CD4-positive, alpha-beta T cell (primary cell): ENCODE measurements at regions not wholly inside any gene's neighbourhood (a gene's known extent, or its start where the extent isn't known, plus 50 kb on each side); places are given as distances from the start of the nearest gene placed in this dataset.
"Not testable (repeated sequence)": the region's sequence is repeated elsewhere in the genome, so short reads cannot be mapped to it uniquely, and the experiment has no call there.

Source experiments
- ATAC-seq: fragments of 200-7000 bp; cut with Tn5 transposase; one replicate; pipeline ENCODE4 v1.10.0; 2022; ENCODE audit warnings: mild to moderate bottlenecking; ENCODE audit not compliant: poor library complexity
- CTCF ChIA-PET: fragments of 350-600 bp; sonication (Branson Sonifier 250); formaldehyde crosslinking; loops from one replicate; lab custom pipeline; 2021; ENCODE audit warnings: antibody characterized with exemption, inconsistent platforms; lab: Charles Lee
- POLR2A ChIA-PET: fragments of 350-600 bp; sonication (Branson Sonifier 250); formaldehyde crosslinking; loops from one replicate; lab custom pipeline; 2021; ENCODE audit warnings: antibody characterized with exemption, inconsistent platforms; lab: Charles Lee
- DNase-seq, 14 experiments: peaks; one replicate each; pipeline ENCODE4 v3.0.0-alpha.2; 2013 to 2020; ENCODE audit warnings: mixed read lengths in 2 of 14
- H3K27ac ChIP-seq, 2 donors: one replicate each; pipeline versions ENCODE4 v1.5.1 to v1.7.0; 2013; ENCODE audit warnings: low read length in 2 of 2, low read depth in 1 of 2, mild to moderate bottlenecking in 1 of 2
- H3K27me3 ChIP-seq, 2 experiments: 1 replicate in 1 of 2; 2 replicates in 1 of 2; pipeline versions ENCODE4 v1.6.1 to v1.7.0; 2013; ENCODE audit warnings: low read length in 2 of 2, control low read depth in 1 of 2, mild to moderate bottlenecking in 1 of 2, moderate library complexity in 1 of 2; ENCODE audit not compliant: insufficient read depth in 2 of 2, control insufficient read depth in 1 of 2
- H3K36me3 ChIP-seq: one replicate; pipeline ENCODE4 v1.6.1; 2013; ENCODE audit warnings: low read length, control low read depth; ENCODE audit not compliant: insufficient read depth
- H3K4me1 ChIP-seq: one replicate; pipeline ENCODE4 v1.6.1; 2013; ENCODE audit warnings: low read length, control low read depth; ENCODE audit not compliant: insufficient read depth
- H3K4me3 ChIP-seq: one replicate; pipeline ENCODE4 v1.5.1; 2013; ENCODE audit warnings: mild to moderate bottlenecking, low read length, moderate library complexity
- H3K9me3 ChIP-seq, 2 experiments: 1 replicate in 1 of 2; 2 replicates in 1 of 2; pipeline versions ENCODE4 v1.6.1 to v1.7.0; 2013; ENCODE audit warnings: low read length in 2 of 2, mild to moderate bottlenecking in 2 of 2, control low read depth in 1 of 2, moderate library complexity in 1 of 2; ENCODE audit not compliant: control insufficient read depth in 1 of 2, insufficient read depth in 1 of 2
- H3K27ac Mint-ChIP-seq: one replicate; pipeline ENCODE4 v1.8.0; 2020; ENCODE audit warnings: mixed read lengths
- H3K27me3 Mint-ChIP-seq: one replicate; pipeline ENCODE4 v1.8.0; 2021; ENCODE audit warnings: mixed read lengths
- H3K36me3 Mint-ChIP-seq: one replicate; pipeline ENCODE4 v1.8.0; 2021; ENCODE audit warnings: low read depth, mixed read lengths
- H3K4me1 Mint-ChIP-seq: one replicate; pipeline ENCODE4 v1.8.0; 2021; ENCODE audit warnings: low read depth, mixed read lengths
- H3K4me3 Mint-ChIP-seq: one replicate; pipeline ENCODE4 v1.8.0; 2020; ENCODE audit warnings: mild to moderate bottlenecking, mixed read lengths
- H3K9me3 Mint-ChIP-seq: one replicate; pipeline ENCODE4 v1.8.0; 2020; ENCODE audit warnings: mixed read lengths
- CTCF ChIP-seq: fragments of 200-600 bp; IDR thresholded peaks from one replicate; pipeline ENCODE4 v1.8.0; 2022; ENCODE audit warnings: antibody characterized with exemption, mild to moderate bottlenecking
- intact Hi-C, 2 experiments: fragments of 100-400 bp; cut with DNase I in 1 of 2; cut with micrococcal nuclease in 1 of 2; formaldehyde crosslinking; loops; one replicate each; pipeline versions ENCODE4 v1.15.1 to v1.9.0; 2023 to 2025; cut with DNase I, micrococcal nuclease

DNA sequence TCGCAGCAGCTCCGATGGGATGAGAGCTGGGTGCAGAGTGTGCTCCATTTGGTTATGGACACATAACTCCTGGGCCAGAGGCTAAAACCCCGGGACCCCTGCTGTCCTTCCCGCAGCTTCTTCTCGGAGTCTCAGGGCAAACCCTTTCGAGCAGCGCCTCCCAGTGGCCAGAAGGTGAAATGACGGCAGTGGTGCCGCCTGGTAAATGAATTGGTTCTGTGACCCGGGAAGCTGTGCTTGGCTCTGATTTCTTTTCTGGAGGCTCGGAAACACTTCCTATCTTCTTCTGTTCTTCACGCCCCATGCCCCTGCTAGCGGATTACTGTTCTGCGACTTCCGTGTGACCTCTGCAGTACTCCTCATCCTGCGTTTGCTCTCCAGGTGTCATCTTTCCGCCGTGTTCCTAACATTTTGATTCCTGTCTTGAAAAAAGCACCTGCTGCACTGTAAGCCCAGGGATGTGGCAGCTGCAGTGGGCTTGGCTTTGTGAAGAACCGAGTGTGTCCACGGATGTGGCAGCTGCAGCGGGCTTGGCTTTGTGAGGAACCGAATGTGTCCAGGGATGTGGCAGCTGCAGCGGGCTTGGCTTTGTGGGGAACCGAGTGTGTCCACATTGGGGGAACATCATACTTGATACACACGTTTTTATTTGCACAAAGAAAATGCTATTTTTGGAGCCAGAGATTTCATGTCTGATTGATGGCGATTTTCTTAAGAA is 118.0 kb upstream of the ALDH3B2 start:
- H3K27ac ChIP-seq, H3K4me3 Mint-ChIP-seq, H3K9me3 ChIP-seq, intact Hi-C loops, H3K27ac Mint-ChIP-seq, POLR2A ChIA-PET, ATAC-seq, H3K9me3 Mint-ChIP-seq, H3K27me3 Mint-ChIP-seq, H3K4me1 ChIP-seq, H3K36me3 ChIP-seq, CTCF ChIA-PET, H3K27me3 ChIP-seq, H3K36me3 Mint-ChIP-seq, H3K4me3 ChIP-seq: not testable (repeated sequence)
- DNase-seq: peak in 13 of 14 experiments; percentile 23 to 57 (median 43)
- TF ChIP-seq CTCF: peak; percentile 58
- H3K4me1 Mint-ChIP-seq: peaks cover 10% of the 10 kb centered on the region

GRCh38 chr11:67791598-67792170 is 117.3 kb upstream of the ALDH3B2 start:
- CTCF ChIA-PET, H3K4me3 Mint-ChIP-seq: not testable (repeated sequence)

DNA sequence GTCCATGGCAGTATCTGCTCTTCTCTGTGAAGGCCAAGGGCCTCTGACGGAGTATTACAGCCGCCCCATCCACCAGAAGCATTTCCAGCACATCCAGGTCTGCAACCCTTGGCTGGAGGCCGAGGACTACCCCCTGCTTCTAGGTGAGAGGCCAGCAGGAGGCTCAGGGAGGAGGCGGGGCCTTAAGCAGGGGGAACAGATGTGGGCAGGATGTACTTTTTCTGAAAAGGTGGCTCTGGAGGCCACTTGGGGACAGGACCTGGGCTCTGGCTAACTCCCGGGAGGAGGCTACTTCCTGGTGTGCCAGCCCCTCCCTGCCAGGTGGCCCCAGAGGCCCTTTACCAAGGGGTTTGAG is 113.9 kb upstream of the ALDH3B2 start:
- H3K36me3 Mint-ChIP-seq, POLR2A ChIA-PET, H3K27ac Mint-ChIP-seq, ATAC-seq, H3K9me3 ChIP-seq, H3K27ac ChIP-seq, H3K4me1 ChIP-seq, DNase-seq, H3K9me3 Mint-ChIP-seq, H3K27me3 Mint-ChIP-seq, H3K4me3 Mint-ChIP-seq, intact Hi-C loops, H3K36me3 ChIP-seq, H3K4me3 ChIP-seq, H3K27me3 ChIP-seq, CTCF ChIA-PET: not testable (repeated sequence)
- peaks cover 10% of the 10 kb centered on the region for H3K4me1 Mint-ChIP-seq

More at GRCh38 chr11:67791598-67792170, 117.3 kb upstream of the ALDH3B2 start:
- H3K9me3 Mint-ChIP-seq, H3K27ac Mint-ChIP-seq, H3K36me3 ChIP-seq, ATAC-seq, H3K4me3 ChIP-seq, H3K36me3 Mint-ChIP-seq, DNase-seq, POLR2A ChIA-PET, H3K27me3 Mint-ChIP-seq, H3K9me3 ChIP-seq, intact Hi-C loops, H3K27ac ChIP-seq, H3K27me3 ChIP-seq, H3K4me1 ChIP-seq: not testable (repeated sequence)
- H3K4me1 Mint-ChIP-seq: peaks cover 10% of the 10 kb centered on the region

GRCh38 chr11:67787681-67788340 is 113.4 kb upstream of the ALDH3B2 start:
- H3K27me3 Mint-ChIP-seq, H3K4me3 Mint-ChIP-seq, intact Hi-C loops, ATAC-seq, H3K36me3 Mint-ChIP-seq, H3K4me3 ChIP-seq, H3K27ac ChIP-seq, CTCF ChIA-PET, DNase-seq, H3K9me3 ChIP-seq, H3K9me3 Mint-ChIP-seq, POLR2A ChIA-PET, H3K27ac Mint-ChIP-seq, H3K27me3 ChIP-seq, H3K36me3 ChIP-seq, H3K4me1 ChIP-seq: not testable (repeated sequence)
- H3K4me1 Mint-ChIP-seq: peaks cover 10% of the 10 kb centered on the region

GRCh38 chr11:67781967-67782366 is 107.5 kb upstream of the ALDH3B2 start:
- H3K36me3 ChIP-seq, H3K27ac Mint-ChIP-seq, H3K27ac ChIP-seq, H3K4me1 Mint-ChIP-seq, H3K4me1 ChIP-seq, intact Hi-C loops, H3K4me3 Mint-ChIP-seq, H3K27me3 ChIP-seq, H3K9me3 Mint-ChIP-seq, H3K36me3 Mint-ChIP-seq, H3K9me3 ChIP-seq, POLR2A ChIA-PET, H3K4me3 ChIP-seq, DNase-seq, ATAC-seq: not testable (repeated sequence)
- H3K27me3 Mint-ChIP-seq: peaks cover 21% of the 10 kb centered on the region
- CTCF ChIA-PET: interaction anchor here (0.6 kb wide), 1 partner anchor 191 kb away, joined by 3 read pairs; no protein-coding TSS in a partner anchor

- H3K9me3 ChIP-seq, H3K27me3 ChIP-seq, H3K4me3 Mint-ChIP-seq, H3K36me3 Mint-ChIP-seq, DNase-seq, H3K4me1 ChIP-seq, ATAC-seq, CTCF ChIA-PET, intact Hi-C loops, H3K27ac ChIP-seq, H3K27ac Mint-ChIP-seq, H3K4me1 Mint-ChIP-seq, H3K36me3 ChIP-seq, POLR2A ChIA-PET, H3K4me3 ChIP-seq, H3K9me3 Mint-ChIP-seq: not testable (repeated sequence)
- H3K27me3 Mint-ChIP-seq: peaks cover 25% of the 10 kb centered on the region
Observed at GRCh38 chr11:67781506-67781905, 107.1 kb upstream of the ALDH3B2 start.
